GM21737 (cell line): ENCODE measurements at regions not wholly inside any gene's neighbourhood (a gene's known extent, or its start where the extent isn't known, plus 50 kb on each side); places are given as distances from the start of the nearest gene placed in this dataset.

Experiments used
- ATAC-seq: cut with Tn5 transposase; IDR thresholded peaks from one replicate; pipeline ENCODE4 v1.9.1; 2021; ENCODE audit warnings: mild to moderate bottlenecking, moderate library complexity; ENCODE audit not compliant: unreplicated experiment

DNA sequence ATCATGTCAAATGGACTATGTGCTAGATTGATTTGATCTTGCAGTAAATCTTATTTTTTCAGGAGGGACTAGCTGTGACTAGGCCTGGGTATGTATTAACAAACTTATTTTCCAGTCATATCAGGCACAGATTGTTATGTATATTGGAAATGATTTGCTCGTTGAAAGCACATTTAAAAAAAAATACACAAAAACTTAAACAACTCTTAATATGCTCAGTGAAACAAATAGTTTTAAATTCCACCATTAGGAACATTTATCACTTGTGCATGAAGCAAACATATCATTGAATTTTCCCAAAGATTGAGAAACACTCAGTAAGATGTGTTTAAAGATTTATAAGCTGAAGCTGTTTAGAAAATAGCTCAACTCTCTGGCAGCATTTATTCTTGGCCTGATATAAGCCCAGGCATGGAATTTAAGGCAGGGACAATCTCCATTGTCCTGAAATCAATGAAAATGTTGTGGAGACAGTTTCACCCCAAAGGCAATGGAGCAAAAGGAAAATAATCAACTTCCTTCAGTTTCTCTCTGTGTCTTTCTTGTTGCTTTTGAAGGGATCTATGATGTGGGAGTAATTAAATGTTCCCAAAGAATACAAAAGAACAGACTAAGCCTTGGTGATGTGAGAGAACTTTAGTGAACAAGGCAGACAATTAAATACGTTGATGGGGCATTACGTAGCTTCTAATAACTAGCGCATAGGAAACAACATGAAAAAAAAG lies 250.3 kb downstream of the GPR37 start:
- ATAC-seq, result no peak

DNA sequence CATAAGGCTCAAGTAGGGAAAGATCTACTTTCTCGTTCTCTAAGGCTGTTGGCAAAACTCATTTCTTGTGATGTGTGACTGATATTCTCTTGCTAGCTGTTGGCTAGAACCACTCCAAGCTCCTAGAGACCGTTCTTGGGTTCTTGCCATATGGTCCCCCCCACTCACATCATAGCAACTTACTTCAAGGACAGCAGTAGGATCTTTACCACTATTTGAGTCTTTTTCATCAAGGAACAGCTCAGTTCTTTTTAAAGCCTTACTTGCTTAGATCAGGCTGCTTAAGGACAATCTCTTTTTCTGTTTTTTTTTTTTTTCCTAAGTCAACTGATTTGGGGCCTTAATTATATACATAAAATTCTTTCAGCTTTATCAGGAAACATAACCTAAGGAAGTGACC lies 251.1 kb downstream of the GPR37 start:
- ATAC-seq, result no peak

DNA sequence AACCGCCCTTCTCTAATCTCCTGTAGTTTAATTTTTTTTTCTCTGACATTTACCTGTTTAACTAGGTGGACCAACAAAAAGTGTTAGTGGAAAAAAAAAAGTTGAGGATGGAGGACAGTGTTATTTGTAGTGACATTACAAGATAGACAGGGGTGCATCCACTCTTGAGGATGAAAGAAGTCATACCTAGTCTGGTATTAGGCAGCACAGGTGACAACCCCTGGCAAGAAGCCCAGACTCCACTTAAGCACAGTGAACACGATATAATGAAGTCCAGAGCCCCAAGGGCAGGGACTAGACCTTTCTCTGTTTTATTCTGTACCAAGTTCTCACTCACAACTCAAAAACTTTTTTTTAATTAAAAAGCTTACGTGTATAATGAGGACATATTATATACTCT lies 268.4 kb downstream of the GPR37 start:
- ATAC-seq, result no peak

DNA sequence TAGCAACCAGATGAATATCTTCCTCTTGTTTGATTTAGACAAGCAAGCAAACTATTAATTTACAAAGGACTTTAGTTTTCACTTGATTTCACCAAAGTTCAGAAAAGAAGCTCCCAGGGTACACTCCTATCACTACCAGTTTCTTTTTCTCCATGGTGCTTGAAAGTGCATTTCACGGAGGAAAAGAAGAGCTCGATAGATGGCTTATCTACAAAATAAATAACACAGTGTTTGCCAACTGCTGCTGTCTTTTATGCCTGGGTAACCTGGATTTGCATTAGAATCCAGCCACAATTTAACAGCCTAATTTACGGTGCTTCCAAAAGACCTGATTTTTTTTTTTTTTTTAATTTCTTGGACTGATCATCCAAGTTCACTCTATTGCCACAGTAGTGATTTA lies 275.7 kb downstream of the GPR37 start:
- no peak for ATAC-seq

DNA sequence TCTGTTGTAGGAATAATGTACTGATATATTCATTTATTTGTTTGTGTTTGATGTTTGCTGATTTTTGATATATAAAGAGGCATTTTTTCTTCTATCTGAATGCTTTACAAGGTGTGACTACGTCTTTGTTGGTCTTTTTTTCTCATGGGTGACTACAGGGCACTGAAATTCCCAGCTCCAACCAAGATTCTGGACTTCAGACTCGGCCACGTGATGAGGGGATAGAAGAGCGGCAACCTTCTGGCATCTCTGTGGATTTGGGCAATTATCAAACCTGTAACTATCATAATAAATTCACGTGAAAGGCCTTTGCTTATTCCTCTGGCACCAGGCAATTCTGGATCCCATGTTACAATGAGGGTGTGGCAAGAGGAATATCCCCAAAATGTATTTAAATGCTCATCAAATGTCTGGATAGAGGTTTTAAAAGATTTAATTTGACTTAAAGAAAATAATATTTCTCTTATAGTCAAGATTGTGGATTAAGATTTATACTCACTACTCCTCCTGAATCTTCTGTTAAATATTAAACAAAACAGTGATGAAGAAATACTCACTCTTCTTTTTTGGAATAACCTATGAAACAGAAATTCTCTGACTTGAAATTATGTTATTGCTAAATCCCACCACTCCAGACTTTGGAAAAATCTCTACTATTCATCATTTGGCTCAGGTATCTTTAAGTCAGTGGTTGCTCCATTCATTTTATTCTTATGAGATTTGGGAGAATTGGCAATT lies 276.3 kb downstream of the GPR37 start:
- no peak for ATAC-seq

DNA sequence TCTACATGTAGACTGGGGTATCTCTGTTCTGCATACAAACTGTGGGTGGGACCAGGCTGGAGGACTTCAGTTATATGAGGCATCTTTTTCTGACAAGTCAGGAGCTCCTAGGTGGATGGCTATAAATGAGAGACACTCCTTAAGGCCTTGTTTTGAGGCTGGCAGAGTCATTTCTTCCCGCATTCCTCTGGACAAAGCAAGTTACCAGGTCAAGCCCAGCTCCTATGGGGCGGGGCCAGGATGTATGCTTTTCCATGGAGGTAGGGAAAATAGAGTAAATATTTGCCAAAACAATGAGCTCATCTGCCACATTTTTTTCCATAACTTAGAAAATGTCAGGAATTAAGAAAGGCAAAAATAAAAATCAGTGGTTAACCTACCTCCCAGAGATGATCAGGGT lies 283.4 kb downstream of the GPR37 start:
- ATAC-seq, result no peak

DNA sequence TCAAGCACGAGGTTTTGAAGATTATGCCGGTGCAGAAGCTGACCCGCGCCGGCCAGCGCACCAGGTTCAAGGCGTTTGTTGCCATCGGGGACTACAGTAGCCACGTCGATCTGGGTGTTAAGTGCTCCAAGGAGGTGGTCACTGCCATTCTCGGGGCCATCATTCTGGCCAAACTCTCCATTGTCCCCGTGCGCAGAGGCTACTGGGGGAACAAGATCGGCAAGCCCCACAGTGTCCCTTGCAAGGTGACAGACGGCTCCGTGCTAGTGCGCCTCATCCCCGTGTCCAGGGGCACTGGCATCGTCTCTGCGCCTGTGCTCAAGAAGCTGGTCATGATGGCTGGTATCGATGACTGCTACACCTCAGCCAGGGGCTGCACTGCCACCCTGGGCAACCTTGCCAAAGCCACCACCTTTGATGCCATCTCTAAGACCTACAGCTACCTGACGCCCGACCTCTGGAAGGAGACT lies 284.7 kb downstream of the GPR37 start:
- no peak for ATAC-seq

DNA sequence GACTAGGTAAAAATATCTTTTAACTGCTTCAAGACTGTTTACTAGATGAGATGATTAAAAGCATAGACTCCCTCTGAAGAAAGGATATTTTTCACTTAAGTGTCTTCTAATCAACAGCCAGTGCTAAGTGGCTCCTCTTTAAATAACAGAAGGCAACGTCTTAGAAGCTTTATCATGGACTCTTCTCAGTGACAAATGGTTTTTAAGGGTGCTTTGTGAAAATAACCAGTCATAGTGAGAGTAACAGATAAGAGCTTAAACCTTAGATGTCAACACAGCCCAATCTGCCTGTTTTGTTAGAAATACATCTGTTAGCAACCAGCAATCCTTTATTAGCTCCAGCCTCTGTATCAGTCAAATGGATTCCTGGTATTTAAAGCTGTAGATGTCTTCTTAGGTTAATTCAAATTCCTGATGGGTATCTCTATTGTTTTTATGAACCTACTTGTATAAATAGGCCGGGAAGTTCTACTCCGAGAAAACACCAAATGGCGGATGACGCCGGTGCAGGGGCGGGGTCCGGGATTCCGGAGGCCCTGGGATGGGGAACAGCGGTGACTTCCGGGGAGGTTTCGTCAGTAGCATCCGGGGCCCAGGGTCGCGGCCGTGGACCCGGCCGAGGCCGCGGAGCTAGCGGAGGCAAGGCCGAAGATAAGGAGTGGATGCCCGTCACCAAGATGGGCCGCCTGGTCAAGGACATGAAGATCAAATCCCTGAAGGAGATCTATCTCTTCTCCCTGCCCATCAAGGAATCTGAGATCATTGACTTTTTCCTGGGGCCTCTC lies 285.4 kb downstream of the GPR37 start:
- ATAC-seq, result no peak

DNA sequence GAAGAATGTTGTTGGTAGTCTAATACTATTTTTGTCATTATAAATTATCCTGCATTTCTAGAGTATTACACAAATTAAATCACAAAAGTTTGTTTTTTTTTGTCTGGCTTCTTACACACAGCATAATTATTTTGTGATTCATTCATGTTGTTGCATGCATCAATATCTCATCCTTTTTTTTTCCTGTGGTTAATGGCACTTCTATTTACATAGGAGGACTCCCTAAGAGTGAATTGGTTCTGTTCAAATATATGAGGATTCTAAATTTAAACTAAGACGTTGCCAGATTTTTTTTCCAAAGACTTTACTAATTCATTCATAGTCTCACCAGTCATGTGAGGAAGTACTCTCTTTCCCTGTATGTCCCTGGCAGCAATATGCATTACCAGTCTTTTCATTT lies 303.3 kb downstream of the GPR37 start:
- ATAC-seq, result no peak

DNA sequence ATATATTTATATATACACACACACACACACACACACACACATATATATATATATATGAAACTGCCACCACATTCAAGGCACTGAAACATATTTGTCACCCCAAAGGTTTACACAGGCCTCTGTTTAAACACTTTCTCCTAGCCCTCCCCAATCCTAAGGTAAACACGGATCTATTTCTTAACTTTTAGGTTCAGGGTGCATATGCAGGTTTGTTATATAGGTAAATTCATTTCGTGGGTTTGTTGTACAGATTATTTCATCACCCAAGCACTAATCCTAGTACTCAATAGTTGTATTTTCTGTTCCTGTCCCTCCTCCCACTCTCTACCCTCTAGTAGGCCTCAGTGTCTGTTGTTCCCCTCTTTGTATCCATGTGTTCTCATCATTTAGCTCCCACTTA lies 305.0 kb downstream of the GPR37 start:
- no peak for ATAC-seq

DNA sequence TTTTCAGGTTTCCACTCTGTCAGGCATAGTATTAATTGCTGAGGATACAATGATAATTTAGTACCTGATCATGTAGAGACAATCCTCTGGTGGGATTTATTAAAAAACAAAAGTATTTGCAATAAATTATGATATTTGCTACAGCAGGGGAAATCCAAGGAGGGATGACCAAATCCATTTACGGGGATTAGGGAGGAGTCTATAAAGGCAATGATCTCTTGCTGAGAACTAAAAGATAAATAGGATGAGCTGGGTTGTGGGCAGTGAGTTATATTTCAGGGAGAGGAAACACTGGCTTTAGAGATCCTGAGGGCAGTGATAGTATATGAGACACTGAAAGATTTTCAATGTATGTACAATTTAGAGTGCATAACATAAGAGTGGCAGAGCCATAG lies 305.5 kb downstream of the GPR37 start:
- ATAC-seq, result no peak

DNA sequence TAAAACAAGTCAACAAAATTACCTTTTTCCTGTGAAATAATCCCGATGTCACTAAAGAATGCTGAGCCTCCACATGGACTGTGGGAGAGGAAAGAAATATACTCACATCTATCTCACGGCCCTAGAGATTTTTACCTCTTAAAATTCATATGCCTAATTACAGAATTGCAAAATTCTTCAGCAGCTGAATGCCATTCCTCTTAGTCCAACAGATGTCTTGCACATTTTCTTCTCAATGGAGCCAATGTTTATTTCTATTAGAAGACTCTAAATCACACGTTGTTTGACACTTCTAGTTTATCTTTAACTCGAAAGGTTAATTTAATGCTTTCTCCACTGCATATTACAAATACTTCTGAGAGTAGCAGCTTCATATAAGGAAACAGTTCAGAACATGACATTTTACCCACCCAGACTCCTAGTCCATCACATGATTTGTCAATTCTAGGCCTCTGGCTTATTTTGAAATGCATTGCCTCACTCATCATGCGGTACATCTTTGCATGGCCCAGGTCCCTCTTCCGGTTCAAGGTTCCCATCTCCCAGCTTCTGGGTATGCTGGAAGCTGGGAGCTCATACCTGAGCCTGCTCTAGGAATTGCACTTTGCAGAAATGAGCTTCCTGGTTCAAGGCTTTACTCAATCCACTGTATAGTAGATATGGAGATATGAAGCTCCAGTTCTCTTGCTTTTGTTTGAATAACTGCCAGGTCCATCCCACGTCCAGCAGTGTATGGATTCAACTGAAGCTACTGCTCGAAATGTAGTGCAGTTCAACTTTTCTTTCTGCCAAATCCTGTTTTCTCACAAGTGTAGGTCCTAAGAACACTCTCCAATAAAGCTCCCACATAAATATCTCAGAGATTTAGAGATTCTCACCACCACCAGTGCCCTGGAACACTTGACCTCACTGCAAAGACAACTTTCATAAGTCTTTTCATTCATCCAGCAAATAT lies 306.2 kb downstream of the GPR37 start:
- ATAC-seq, result no peak

DNA sequence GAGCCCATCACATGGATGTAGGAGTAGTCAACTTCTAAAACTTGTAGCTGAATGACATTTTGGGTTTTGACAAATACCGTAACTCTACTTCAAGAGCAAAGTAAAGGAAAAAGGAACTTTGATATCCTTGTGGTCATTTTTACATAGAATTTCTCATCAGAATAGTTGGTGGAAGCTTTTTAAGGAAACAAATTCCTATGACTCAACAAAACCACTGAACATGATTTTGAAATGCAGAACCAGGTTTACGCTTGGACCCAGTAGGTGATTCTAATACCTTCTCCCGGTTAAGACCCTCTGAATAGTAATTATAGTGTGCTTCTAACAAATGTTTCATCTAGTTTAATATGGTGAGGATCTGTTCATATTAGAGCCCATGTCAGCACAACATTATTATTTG lies 307.8 kb downstream of the GPR37 start:
- ATAC-seq, result no peak

DNA sequence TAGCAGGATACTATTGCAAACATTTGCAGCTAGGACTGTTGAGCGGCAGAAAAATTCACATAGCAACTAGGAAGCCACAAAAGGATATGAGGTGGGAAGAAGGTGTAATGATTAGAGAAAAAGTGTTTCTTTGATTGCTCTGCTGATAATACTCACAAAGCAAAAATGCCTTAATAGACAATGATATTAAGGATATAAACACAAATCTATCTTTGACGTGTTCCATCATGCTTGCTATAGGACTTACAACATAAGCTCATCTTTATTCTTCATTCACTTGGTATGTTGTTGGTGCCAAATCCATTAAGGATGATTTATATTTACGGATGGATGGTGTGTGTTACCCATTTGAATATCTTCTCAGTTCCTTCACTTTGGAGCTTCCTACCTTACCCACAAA lies 309.3 kb downstream of the GPR37 start:
- ATAC-seq, result no peak

DNA sequence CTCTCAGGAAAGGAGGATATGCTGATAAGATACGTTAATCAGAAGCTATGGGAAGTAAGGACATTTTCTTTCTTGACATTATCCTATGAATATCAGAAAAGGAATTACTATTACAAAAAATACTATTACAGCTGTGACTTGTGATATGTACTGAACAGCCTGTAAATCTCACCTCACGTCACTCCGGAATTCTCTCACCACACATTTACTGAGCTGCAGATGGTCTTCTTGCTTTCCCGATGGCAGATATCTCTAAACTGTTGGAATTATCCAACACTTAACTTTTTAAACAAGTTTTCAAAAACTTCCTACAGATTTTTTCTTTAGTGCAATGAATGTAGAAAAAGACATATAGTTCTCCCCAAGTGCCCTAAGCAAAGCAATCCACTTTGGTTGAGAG lies 313.4 kb downstream of the GPR37 start:
- ATAC-seq, result no peak

DNA sequence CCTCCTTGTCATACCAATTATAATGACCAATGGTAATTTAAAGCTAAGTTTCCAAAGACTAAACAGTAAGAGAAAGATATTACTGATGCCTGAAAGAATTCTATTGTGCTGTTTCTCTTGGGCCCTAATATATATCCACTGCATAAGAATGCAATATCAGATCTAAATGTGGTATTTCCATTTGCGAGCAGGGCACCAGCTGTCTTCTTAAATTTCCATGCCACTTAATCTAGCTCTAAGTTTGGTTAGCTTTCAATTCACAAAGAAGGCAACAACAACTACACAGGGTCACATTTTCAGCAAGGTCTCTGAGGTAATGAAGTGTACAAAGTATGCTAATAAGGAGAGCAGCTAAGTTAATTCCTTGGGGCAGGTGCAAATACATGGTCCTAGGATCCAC lies 315.7 kb downstream of the GPR37 start:
- no peak for ATAC-seq

DNA sequence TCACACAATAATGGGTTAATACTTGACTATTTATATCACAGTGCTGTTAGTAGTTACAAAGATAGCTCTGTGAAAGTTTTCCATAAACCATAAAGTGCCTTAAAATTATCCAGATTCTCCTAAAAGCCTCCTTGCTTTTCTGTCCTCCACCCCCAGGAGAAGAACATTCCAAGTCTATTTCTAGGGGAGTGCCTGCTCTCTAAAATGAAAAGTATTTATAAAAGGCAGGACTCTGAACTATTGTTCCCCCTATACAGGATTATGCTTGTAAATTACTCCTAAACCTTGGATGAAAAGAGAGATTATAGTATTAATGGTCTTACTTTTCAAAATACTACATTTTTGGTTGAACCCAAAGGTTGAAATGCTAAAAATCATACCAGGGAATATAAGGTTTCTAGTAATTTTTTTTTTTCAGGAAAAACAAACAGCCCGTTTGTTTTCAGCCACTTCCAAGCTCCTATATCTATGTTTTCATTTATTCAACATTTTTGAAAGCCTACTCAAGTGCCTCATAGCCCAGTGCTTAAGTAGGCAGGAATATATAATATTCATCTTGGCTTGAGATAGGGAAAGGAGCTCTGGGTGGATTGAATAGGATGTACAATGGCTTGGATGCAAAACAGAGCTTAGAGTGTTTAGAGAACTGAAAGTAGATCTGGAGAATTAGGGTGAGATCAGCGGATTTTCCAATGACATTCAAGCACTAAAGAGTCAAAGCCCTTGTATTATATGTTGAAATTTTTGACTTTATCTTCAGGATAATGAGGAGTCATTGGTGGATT lies 320.7 kb downstream of the GPR37 start:
- no peak for ATAC-seq

DNA sequence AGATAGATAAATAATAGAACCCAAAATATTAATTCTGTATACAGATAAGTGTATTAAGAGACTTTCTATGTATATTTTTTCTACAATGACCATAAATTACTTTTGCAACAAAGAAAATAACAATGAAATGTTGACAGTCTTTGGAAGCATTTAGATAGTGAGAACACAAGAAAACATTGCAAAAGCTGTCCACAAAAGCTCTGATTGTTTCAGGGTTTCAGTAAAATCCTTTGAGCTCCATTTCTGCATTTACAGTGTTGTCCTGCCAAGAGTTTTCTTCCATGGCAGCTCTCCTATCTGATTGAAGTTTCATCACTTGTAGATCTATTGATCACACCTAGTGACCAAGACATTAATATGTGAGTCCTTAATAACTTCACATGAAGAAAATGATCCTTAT lies 321.8 kb downstream of the GPR37 start:
- ATAC-seq, result no peak

DNA sequence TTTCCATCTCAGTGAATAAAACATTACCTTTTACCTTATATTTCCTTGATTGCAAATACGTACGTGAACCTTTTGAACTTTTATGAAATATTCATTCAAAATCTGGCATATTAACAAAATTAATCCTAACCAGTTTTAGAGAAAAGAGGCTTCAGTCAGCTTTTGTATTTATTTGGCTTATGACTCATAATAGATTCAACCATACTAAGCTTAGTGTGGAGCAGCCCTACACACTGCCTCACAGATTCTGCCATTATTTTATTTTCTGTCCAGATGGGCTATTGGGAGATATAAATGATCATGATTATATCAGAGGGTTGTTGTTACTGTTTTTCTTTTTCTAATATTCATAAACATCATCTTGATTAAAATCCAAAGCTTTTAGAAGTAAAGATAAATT lies 325.5 kb downstream of the GPR37 start:
- ATAC-seq, result no peak

DNA sequence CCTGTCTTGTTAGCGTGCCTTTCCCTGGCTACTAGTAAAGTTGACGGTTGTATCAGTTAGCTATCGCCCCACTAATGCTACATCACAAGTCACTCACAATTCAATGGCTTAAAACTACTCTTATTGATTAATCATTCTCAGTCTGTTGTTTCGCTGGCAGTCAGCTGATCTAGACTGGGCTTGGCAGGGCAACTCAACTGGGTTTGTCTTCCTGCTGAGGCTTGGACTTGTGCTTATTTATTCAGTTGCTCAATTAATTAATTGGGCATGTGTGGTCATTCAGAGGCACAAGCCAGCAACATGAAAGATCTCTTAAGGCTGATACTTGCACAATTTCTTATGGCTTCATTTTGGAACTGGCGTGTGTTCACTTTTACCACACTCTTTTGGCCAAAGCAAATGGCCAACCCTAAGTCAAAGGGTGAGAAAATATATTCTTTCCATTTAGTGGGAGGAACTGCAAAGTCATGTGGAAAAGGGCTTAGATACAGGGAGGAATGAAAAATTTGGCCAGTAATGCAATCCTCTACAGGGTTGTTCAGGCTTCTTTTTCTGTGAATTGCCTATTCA lies 333.5 kb downstream of the GPR37 start:
- no peak for ATAC-seq
